ENCODE measurements at regions not wholly inside any gene's neighbourhood (a gene's known extent, or its start where the extent isn't known, plus 50 kb on each side); places are given as distances from the start of the nearest gene placed in this dataset.

- Histone ChIP-seq H3K4me3 (ENCODE audit: low read depth, low read length) (no peak overlapping the region), H3K36me3 (replicated peaks) (no peaks in the 10 kb centered on the region), H3K27me3 (replicated peaks) (no peaks in the 10 kb centered on the region), H3K27ac (peak overlapping the region; percentile 29)
- in situ Hi-C loops (cut with HindIII; ENCODE audit: low pct_ligation_motif_present, low sequenced_read_pairs) = no loop called here
- no peak for DNase-seq
- no peak for TF ChIP-seq CTCF (IDR thresholded peaks at IDR 0.05; ENCODE audit: low read depth, low read length, missing control alignments)
These were observed 262.5 kb upstream of the TGFBR2 start for GRCh38 chr3:30343861-30344260.

DNA sequence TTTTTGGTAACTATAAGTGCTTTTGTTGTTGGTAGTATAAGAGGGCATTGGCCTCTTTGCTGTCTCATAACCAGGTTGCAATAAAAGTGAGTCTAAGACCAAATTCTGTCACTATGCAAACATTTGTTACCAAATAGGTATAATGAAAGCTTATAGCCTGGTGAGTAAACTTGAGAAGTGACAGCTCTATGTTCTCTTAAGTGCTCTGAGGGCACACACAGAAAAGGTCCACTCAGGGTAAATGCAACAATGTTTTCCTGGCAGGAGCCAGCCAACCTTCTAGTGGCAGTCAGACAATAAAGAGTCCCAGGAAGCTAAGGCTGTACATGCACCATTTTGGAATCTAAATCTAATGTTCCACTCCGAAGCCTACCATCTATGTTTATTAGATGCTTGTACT is 262.1 kb upstream of the TGFBR2 start:
- in situ Hi-C loops (cut with HindIII; ENCODE audit: low pct_ligation_motif_present, low sequenced_read_pairs) = no loop called here
- no peak for DNase-seq
- H3K27me3 ChIP-seq (replicated peaks) = no peaks in the 10 kb centered on the region
- no peaks in the 10 kb centered on the region for H3K36me3 ChIP-seq (replicated peaks)
- no peak for TF ChIP-seq CTCF (IDR thresholded peaks at IDR 0.05; ENCODE audit: low read depth, low read length, missing control alignments)
- no peak overlapping the region for H3K27ac ChIP-seq
- no peak overlapping the region for H3K4me3 ChIP-seq (ENCODE audit: low read depth, low read length)

- H3K27me3 ChIP-seq (replicated peaks) = no peaks in the 10 kb centered on the region
These were observed 259.5 kb upstream of the TGFBR2 start for GRCh38 chr3:30346933-30347320.

GRCh38 chr3:30347679-30348216 is 258.7 kb upstream of the TGFBR2 start:
- peak overlapping the region; percentile 88 for H3K27ac ChIP-seq
- in situ Hi-C loops (cut with HindIII; ENCODE audit: low pct_ligation_motif_present, low sequenced_read_pairs) = no loop called here

More at GRCh38 chr3:30346933-30347320, 259.5 kb upstream of the TGFBR2 start:
- in situ Hi-C loops (cut with HindIII; ENCODE audit: low pct_ligation_motif_present, low sequenced_read_pairs) = no loop called here
- H3K36me3 ChIP-seq (replicated peaks) = no peaks in the 10 kb centered on the region
- TF ChIP-seq CTCF (IDR thresholded peaks at IDR 0.05; ENCODE audit: low read depth, low read length, missing control alignments) = no peak
- H3K4me3 ChIP-seq (ENCODE audit: low read depth, low read length) = no peak overlapping the region
- H3K27ac ChIP-seq = peak overlapping the region; percentile 88
- no peak for DNase-seq

GRCh38 chr3:30349507-30349906 is 256.9 kb upstream of the TGFBR2 start:
- no peak for DNase-seq
- Histone ChIP-seq H3K27me3 (replicated peaks) (no peaks in the 10 kb centered on the region), H3K36me3 (replicated peaks) (no peaks in the 10 kb centered on the region), H3K27ac (no peak overlapping the region), H3K4me3 (ENCODE audit: low read depth, low read length) (no peak overlapping the region)
- no peak for TF ChIP-seq CTCF (IDR thresholded peaks at IDR 0.05; ENCODE audit: low read depth, low read length, missing control alignments)
- in situ Hi-C loops (cut with HindIII; ENCODE audit: low pct_ligation_motif_present, low sequenced_read_pairs) = no loop called here

More at GRCh38 chr3:30347679-30348216, 258.7 kb upstream of the TGFBR2 start:
- no peak for TF ChIP-seq CTCF (IDR thresholded peaks at IDR 0.05; ENCODE audit: low read depth, low read length, missing control alignments)
- DNase-seq = peak; percentile 91
- Histone ChIP-seq H3K36me3 (replicated peaks) (no peaks in the 10 kb centered on the region), H3K4me3 (ENCODE audit: low read depth, low read length) (no peak overlapping the region), H3K27me3 (replicated peaks) (no peaks in the 10 kb centered on the region)

- no peak for TF ChIP-seq CTCF (IDR thresholded peaks at IDR 0.05; ENCODE audit: low read depth, low read length, missing control alignments)
- in situ Hi-C loops (cut with HindIII; ENCODE audit: low pct_ligation_motif_present, low sequenced_read_pairs) = no loop called here
- no peak for DNase-seq
- H3K27me3 ChIP-seq (replicated peaks) = no peaks in the 10 kb centered on the region
- H3K27ac ChIP-seq = no peak overlapping the region
- no peak overlapping the region for H3K4me3 ChIP-seq (ENCODE audit: low read depth, low read length)
- H3K36me3 ChIP-seq (replicated peaks) = no peaks in the 10 kb centered on the region
These were observed 256.4 kb upstream of the TGFBR2 start for GRCh38 chr3:30350011-30350410.
